Neural crest cell (in vitro differentiated cells): ENCODE measurements at regions not wholly inside any gene's neighbourhood (a gene's known extent, or its start where the extent isn't known, plus 50 kb on each side); places are given as distances from the start of the nearest gene placed in this dataset.

Source experiments
- DNase-seq: peaks from one replicate; pipeline ENCODE4 v3.0.0; 2021; ENCODE audit warnings: low read depth, mixed read lengths, low spot score
- H3K27ac Mint-ChIP-seq: one replicate; pipeline ENCODE4 v1.8.0; 2021; ENCODE audit warnings: mild to moderate bottlenecking, mixed read lengths; ENCODE audit not compliant: unreplicated experiment
- H3K27me3 Mint-ChIP-seq: 2 replicates; pipeline ENCODE4 v1.8.0; 2021; ENCODE audit warnings: low read depth, mild to moderate bottlenecking, mixed read lengths
- H3K36me3 Mint-ChIP-seq: 2 replicates; pipeline ENCODE4 v1.8.0; 2021; ENCODE audit warnings: low read depth, mild to moderate bottlenecking, mixed read lengths
- H3K4me1 Mint-ChIP-seq: 2 replicates; pipeline ENCODE4 v1.8.0; 2021; ENCODE audit warnings: mixed read lengths
- H3K4me3 Mint-ChIP-seq: one replicate; pipeline ENCODE4 v1.8.0; 2021; ENCODE audit warnings: mild to moderate bottlenecking, mixed read lengths
- H3K9me3 Mint-ChIP-seq: 2 replicates; pipeline ENCODE4 v1.8.0; 2021; ENCODE audit warnings: mixed read lengths
- TF ChIP-seq, protein P1 (sequence below): fragments of 200-600 bp; sonication (generic); conservative IDR thresholded peaks from 2 replicates; pipeline ENCODE4 v1.5.0; 2021; ENCODE audit warnings: antibody characterized with exemption, mild to moderate bottlenecking

DNA sequence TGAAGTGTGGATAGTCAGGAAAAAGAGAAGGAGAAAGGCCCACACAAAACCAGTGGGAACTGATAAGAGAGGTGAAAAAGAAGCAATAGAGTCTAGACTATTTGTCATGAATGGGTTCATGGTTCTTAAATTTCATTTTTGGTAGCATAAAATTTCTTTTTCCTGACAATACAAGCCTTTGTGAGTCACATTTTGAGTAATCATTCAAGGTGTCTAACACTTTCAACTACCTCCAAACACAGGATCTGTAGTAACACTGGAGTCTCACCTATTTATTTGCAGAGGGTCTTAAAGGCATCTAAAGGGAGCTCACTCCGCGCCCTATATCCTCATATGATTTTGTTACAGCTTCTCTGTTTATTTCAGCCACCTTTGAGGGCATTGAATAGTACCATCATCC is 96.0 kb downstream of the SAMD9 start:
- H3K27me3 Mint-ChIP-seq: no peaks in the 10 kb centered on the region
- peaks cover 6% of the 10 kb centered on the region for H3K4me1 Mint-ChIP-seq
- H3K27ac Mint-ChIP-seq: no peak overlapping the region
- H3K9me3 Mint-ChIP-seq: no peaks in the 10 kb centered on the region
- no peak for DNase-seq
- H3K36me3 Mint-ChIP-seq: no peaks in the 10 kb centered on the region
- H3K4me3 Mint-ChIP-seq: no peak overlapping the region
- TF ChIP-seq, protein P1, sequence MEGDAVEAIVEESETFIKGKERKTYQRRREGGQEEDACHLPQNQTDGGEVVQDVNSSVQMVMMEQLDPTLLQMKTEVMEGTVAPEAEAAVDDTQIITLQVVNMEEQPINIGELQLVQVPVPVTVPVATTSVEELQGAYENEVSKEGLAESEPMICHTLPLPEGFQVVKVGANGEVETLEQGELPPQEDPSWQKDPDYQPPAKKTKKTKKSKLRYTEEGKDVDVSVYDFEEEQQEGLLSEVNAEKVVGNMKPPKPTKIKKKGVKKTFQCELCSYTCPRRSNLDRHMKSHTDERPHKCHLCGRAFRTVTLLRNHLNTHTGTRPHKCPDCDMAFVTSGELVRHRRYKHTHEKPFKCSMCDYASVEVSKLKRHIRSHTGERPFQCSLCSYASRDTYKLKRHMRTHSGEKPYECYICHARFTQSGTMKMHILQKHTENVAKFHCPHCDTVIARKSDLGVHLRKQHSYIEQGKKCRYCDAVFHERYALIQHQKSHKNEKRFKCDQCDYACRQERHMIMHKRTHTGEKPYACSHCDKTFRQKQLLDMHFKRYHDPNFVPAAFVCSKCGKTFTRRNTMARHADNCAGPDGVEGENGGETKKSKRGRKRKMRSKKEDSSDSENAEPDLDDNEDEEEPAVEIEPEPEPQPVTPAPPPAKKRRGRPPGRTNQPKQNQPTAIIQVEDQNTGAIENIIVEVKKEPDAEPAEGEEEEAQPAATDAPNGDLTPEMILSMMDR: no peak

DNA sequence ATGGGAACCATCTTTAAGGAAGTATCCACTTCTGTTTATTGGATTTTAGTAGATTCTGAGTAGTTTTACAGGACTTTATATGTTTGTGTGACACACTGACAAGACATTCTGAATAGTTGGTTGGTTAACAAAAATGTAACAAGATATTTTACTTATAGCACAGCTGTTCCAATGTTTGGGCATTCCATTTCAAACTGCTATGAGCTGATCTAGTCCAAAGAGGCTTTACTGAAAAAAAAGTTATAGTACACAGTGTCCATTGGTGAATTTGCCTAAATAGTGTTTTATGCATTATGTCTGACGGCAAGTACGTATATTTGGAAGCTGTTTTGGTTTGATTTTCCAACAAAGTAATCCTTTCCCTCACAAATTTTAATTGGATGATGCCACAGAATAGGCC is 99.1 kb downstream of the SAMD9 start:
- Mint-ChIP-seq H3K4me3 (no peak overlapping the region), H3K27me3 (no peaks in the 10 kb centered on the region), H3K9me3 (no peaks in the 10 kb centered on the region), H3K27ac (no peak overlapping the region), H3K36me3 (no peaks in the 10 kb centered on the region), H3K4me1 (peaks cover 31% of the 10 kb centered on the region)
- TF ChIP-seq, protein P1: no peak
- DNase-seq: no peak

DNA sequence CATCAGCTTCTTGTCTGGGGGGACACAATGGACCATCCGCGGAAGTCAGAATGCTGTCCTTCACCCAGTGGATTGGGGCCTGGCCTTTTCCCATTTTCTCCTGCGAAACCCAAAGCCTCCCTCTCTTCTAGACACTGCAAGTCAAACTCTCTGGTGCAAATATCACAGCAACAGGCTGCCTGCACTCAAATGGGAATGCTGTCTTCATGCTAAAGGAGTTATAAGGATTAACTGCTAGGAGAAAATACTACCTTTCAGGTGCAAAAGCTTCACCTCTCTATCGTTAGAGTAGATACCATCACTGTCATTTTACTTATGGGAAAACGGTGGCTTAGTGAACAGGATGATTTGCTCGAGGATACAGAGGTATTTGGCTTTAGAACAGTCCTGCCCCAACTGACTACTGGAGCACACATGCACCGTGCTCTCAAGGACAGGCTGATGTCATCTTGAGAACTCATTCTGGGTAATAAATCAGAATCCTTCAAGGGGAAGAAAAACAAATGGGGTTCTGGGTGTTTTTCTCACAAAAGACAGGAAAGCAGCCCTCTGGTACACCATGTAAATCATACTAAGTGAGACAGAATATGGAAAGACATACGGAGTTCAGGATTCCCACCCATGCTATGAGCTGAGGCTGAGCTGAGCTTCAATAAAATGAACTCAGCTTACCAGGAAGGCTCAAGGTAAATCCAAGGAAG is 100.9 kb downstream of the SAMD9 start:
- H3K27ac Mint-ChIP-seq: peak overlapping the region; percentile 73
- H3K9me3 Mint-ChIP-seq: no peaks in the 10 kb centered on the region
- peaks cover 31% of the 10 kb centered on the region for H3K4me1 Mint-ChIP-seq
- TF ChIP-seq, protein P1: no peak
- no peaks in the 10 kb centered on the region for H3K27me3 Mint-ChIP-seq
- no peaks in the 10 kb centered on the region for H3K36me3 Mint-ChIP-seq
- no peak overlapping the region for H3K4me3 Mint-ChIP-seq
- DNase-seq: no peak

DNA sequence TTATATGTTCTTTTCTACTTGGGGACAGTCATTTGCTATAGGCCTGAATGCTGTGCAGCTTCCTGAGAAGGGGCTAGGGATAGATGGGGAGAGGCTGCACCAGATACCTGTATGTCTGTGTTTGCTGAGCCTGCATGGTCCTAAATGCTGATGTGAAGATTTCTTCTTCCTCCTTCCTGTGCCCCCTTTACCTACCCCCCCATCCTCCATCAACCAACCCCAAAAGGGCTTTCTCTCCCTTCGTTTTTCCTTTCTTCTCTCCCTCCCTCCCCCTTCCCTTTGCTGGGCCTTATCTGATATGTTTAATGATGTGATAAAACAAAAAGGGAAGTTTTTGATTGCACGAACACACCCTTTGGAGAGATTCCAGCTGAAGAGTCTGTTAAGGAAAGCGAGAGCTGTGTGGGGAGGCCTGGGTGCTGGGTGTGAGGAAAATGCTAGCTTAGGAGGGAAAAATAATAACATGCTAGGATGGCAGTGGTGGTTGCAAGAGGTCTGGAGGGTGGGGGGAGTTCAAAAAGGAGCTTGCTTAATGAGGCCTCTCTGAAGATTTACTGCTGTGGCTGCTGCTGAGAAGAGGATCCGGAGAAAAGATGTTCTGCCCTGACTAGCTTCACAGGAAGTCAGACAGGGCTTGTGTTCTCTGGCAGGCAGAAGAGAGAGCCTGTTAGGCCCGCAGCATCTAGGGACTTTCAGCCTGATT is 101.8 kb downstream of the SAMD9 start:
- TF ChIP-seq, protein P1: no peak
- Mint-ChIP-seq H3K4me3 (no peak overlapping the region), H3K9me3 (no peaks in the 10 kb centered on the region), H3K27me3 (no peaks in the 10 kb centered on the region), H3K36me3 (no peaks in the 10 kb centered on the region), H3K4me1 (peaks cover 31% of the 10 kb centered on the region), H3K27ac (peak overlapping the region; percentile 73)
- no peak for DNase-seq

DNA sequence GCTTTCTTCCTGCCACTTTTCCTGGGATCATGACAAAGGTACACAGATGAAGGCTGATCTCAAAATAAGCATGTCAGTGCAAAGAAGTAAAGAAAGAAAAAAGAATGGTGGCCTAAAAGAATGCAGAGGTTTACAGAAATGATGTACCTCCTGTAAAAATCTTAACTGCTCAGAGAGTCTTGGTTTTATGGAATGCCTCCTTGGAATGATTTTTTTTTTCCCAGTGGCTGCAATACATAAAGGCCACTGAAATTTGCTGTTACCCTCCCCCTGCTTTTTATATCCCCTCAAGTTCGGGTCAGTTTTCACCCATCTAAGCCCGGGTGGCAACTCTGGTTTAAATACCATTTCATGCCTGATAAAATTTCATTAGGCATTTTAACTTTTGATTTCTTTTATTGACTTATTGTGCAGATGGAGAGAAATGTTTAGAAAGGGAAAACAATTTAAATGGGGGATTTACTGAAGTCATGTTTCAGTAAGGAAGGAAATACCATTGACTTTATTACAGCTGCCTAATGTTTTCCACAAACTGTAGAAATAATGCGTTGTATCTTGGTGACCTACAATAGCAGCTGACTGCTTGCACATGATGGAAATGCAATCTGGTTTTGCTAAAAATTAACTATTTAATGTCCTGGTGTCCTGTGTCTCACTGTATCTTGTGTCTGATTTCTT is 102.5 kb downstream of the SAMD9 start:
- H3K36me3 Mint-ChIP-seq: no peaks in the 10 kb centered on the region
- no peak for DNase-seq
- peak overlapping the region; percentile 22 for H3K27ac Mint-ChIP-seq
- TF ChIP-seq, protein P1: no peak
- no peaks in the 10 kb centered on the region for H3K9me3 Mint-ChIP-seq
- no peak overlapping the region for H3K4me3 Mint-ChIP-seq
- H3K27me3 Mint-ChIP-seq: no peaks in the 10 kb centered on the region
- peaks cover 31% of the 10 kb centered on the region for H3K4me1 Mint-ChIP-seq
